ENCODE measurements at regions not wholly inside any gene's neighbourhood (a gene's known extent, or its start where the extent isn't known, plus 50 kb on each side); places are given as distances from the start of the nearest gene placed in this dataset.

GRCh38 chr16:72313903-72314302, 141.9 kb upstream of the PMFBP1 start:
- no peaks in the 10 kb centered on the region for H3K4me1 ChIP-seq (ENCODE audit: insufficient read depth, low read length)
- H3K36me3 ChIP-seq (ENCODE audit: low read depth, low read length), result no peaks in the 10 kb centered on the region
- ATAC-seq, result no peak
- H2AFZ ChIP-seq (ENCODE audit: low read length), result no peak overlapping the region
- BruUV-seq (replicated peaks), result no TSS peak
- no peaks in the 10 kb centered on the region for H3K9me3 ChIP-seq (ENCODE audit: low read length)
- H4K20me1 ChIP-seq (ENCODE audit: low read length), result no peaks in the 10 kb centered on the region
- H3K4me3 ChIP-seq (ENCODE audit: low read length), result no peak overlapping the region
- intact Hi-C loops (cut with micrococcal nuclease), result no loop called here
- DNase-seq, result no peak
- CTCF ChIA-PET, result no interaction called here
- POLR2A ChIA-PET (ENCODE audit: unreplicated experiment), result no interaction called here
- no peaks in the 10 kb centered on the region for H3K9me2 ChIP-seq (replicated peaks; ENCODE audit: low read length)
- no peak overlapping the region for H3K9ac ChIP-seq (ENCODE audit: low read length)
- no peak overlapping the region for H3K4me2 ChIP-seq (ENCODE audit: low read length)
- H3F3A ChIP-seq (ENCODE audit: low read length, unreplicated experiment), result no peaks in the 10 kb centered on the region
- H3K79me2 ChIP-seq (ENCODE audit: low read length), result no peaks in the 10 kb centered on the region
- H3K27ac ChIP-seq (ENCODE audit: low read length), result no peak overlapping the region
- H3K27me3 ChIP-seq (ENCODE audit: low read length), result no peaks in the 10 kb centered on the region
- TF ChIP-seq EZH2 (IDR thresholded peaks at IDR 0.05; ENCODE audit: low read length, unreplicated experiment) (no peak), EZH2phosphoT487 (IDR thresholded peaks at IDR 0.05; ENCODE audit: borderline replicate concordance, low read length) (no peak), CTCF (conservative IDR thresholded peaks at IDR 0.05; ENCODE audit: low read depth, low read length) (no peak)

DNA sequence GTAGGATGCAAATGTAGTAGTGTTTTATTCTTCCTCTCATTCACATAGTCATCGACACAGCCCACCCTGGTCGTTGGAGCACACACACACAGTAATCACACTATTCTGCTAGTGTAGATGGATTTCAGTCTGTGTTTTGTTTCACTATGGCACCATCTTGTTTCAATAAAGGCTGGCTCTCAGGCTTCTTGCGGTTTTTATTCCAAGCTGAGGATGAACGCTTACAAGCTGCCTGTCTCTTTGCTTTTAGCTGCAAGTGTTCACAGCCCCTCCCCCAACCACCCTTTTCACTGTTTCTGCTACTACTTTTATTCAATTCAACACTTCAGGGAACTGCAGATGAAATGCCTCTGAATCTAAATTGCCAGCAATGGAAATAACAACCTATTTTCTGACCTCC, 140.9 kb upstream of the PMFBP1 start:
- Histone ChIP-seq H3K79me2 (ENCODE audit: low read length) (no peaks in the 10 kb centered on the region), H3K9ac (ENCODE audit: low read length) (no peak overlapping the region), H3K36me3 (ENCODE audit: low read depth, low read length) (no peaks in the 10 kb centered on the region), H4K20me1 (ENCODE audit: low read length) (no peaks in the 10 kb centered on the region), H3K27me3 (ENCODE audit: low read length) (no peaks in the 10 kb centered on the region), H3K4me1 (ENCODE audit: insufficient read depth, low read length) (no peaks in the 10 kb centered on the region), H3K4me3 (ENCODE audit: low read length) (no peak overlapping the region), H2AFZ (ENCODE audit: low read length) (no peak overlapping the region), H3K4me2 (ENCODE audit: low read length) (no peak overlapping the region), H3K9me3 (ENCODE audit: low read length) (no peaks in the 10 kb centered on the region), H3K27ac (ENCODE audit: low read length) (no peak overlapping the region), H3K9me2 (replicated peaks; ENCODE audit: low read length) (no peaks in the 10 kb centered on the region), H3F3A (ENCODE audit: low read length, unreplicated experiment) (no peaks in the 10 kb centered on the region)
- ATAC-seq, result no peak
- no TSS peak for BruUV-seq (replicated peaks)
- ChIA-PET CTCF (no interaction called here), POLR2A (ENCODE audit: unreplicated experiment) (no interaction called here)
- DNase-seq, result no peak
- TF ChIP-seq CTCF (conservative IDR thresholded peaks at IDR 0.05; ENCODE audit: low read depth, low read length) (no peak), EZH2phosphoT487 (IDR thresholded peaks at IDR 0.05; ENCODE audit: borderline replicate concordance, low read length) (no peak), EZH2 (IDR thresholded peaks at IDR 0.05; ENCODE audit: low read length, unreplicated experiment) (no peak)
- intact Hi-C loops (cut with micrococcal nuclease), result no loop called here

DNA sequence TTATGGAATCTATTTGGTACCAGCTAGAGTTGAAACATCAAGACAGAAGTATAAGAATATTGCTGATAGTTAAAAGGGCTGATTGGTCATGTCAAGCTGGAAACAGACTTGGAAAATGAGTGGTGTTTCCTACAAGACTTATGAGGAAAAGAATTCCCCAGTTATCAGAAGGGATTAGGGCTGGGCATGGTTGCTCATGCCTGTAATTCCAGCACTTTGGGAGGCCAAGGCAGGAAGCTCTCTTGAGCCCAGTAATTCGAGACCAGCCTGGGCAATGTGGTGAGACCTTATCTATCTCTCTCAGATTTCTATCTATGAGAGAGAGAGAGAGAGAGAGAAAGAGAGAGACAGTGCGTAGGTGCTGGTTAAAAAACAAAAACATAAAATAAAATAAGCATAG, 139.5 kb upstream of the PMFBP1 start:
- no peaks in the 10 kb centered on the region for H3K36me3 ChIP-seq (ENCODE audit: low read depth, low read length)
- H3K79me2 ChIP-seq (ENCODE audit: low read length), result no peaks in the 10 kb centered on the region
- H4K20me1 ChIP-seq (ENCODE audit: low read length), result no peaks in the 10 kb centered on the region
- no TSS peak for BruUV-seq (replicated peaks)
- H3K27me3 ChIP-seq (ENCODE audit: low read length), result no peaks in the 10 kb centered on the region
- DNase-seq, result no peak
- no peak overlapping the region for H3K9ac ChIP-seq (ENCODE audit: low read length)
- no peaks in the 10 kb centered on the region for H3K9me3 ChIP-seq (ENCODE audit: low read length)
- no peak overlapping the region for H2AFZ ChIP-seq (ENCODE audit: low read length)
- ATAC-seq, result no peak
- no peak overlapping the region for H3K4me3 ChIP-seq (ENCODE audit: low read length)
- intact Hi-C loops (cut with micrococcal nuclease), result no loop called here
- TF ChIP-seq EZH2 (IDR thresholded peaks at IDR 0.05; ENCODE audit: low read length, unreplicated experiment) (no peak), EZH2phosphoT487 (IDR thresholded peaks at IDR 0.05; ENCODE audit: borderline replicate concordance, low read length) (no peak), CTCF (conservative IDR thresholded peaks at IDR 0.05; ENCODE audit: low read depth, low read length) (no peak)
- ChIA-PET POLR2A (ENCODE audit: unreplicated experiment) (no interaction called here), CTCF (no interaction called here)
- no peaks in the 10 kb centered on the region for H3K4me1 ChIP-seq (ENCODE audit: insufficient read depth, low read length)
- no peaks in the 10 kb centered on the region for H3F3A ChIP-seq (ENCODE audit: low read length, unreplicated experiment)
- no peak overlapping the region for H3K27ac ChIP-seq (ENCODE audit: low read length)
- H3K9me2 ChIP-seq (replicated peaks; ENCODE audit: low read length), result no peaks in the 10 kb centered on the region
- H3K4me2 ChIP-seq (ENCODE audit: low read length), result no peak overlapping the region
